AG04449 (cell line): ENCODE measurements at regions not wholly inside any gene's neighbourhood (a gene's known extent, or its start where the extent isn't known, plus 50 kb on each side); places are given as distances from the start of the nearest gene placed in this dataset.

Experiments used
- CTCF ChIA-PET: fragments of 350-600 bp; formaldehyde crosslinking; extraction: SDS; loops from one replicate; lab custom pipeline; 2021; ENCODE audit warnings: antibody characterized with exemption; lab: Yijun Ruan, JAX
- POLR2A ChIA-PET: fragments of 400-600, 350-600 bp; formaldehyde crosslinking; extraction: SDS; loops from one replicate; lab custom pipeline; 2020; ENCODE audit warnings: antibody characterized with exemption, inconsistent platforms; lab: Yijun Ruan, JAX
- DNase-seq: peaks from one replicate; pipeline ENCODE4 v3.0.0-alpha.2; 2010; ENCODE audit warnings: low read depth, low spot score
- H3K4me3 ChIP-seq: 2 replicates; pipeline ENCODE4 v1.5.1; 2011; ENCODE audit warnings: low read depth, mild to moderate bottlenecking, control low read depth, low read length
- TF ChIP-seq, protein P1 (sequence below): IDR thresholded peaks from one replicate; pipeline ENCODE4 v1.5.1; 2011; ENCODE audit warnings: mild to moderate bottlenecking, moderate library complexity, low read length, control low read depth, inconsistent platforms; ENCODE audit not compliant: insufficient read depth; ENCODE audit errors: missing control alignments

DNA sequence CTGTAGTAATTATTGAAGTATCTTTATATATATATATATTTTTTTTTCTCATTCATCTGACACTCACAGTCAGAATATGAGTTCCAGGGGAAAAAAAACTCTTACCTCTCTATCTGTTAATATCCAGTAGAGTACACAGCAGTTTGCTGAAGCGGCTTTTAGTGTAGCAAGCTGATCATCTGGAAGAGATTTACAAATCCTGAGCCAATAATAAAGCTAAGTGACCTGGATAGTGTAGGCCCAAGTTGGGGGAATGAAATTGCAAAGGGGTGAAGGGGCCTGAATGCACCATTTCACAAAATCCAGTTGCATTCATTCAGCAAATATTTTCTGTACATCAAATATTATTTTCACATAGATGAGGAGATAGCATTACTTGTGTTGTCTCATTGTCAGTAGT, 234.6 kb upstream of the FLRT2 start:
- ChIA-PET CTCF (no interaction called here), POLR2A (no interaction called here)
- TF ChIP-seq, protein P1, sequence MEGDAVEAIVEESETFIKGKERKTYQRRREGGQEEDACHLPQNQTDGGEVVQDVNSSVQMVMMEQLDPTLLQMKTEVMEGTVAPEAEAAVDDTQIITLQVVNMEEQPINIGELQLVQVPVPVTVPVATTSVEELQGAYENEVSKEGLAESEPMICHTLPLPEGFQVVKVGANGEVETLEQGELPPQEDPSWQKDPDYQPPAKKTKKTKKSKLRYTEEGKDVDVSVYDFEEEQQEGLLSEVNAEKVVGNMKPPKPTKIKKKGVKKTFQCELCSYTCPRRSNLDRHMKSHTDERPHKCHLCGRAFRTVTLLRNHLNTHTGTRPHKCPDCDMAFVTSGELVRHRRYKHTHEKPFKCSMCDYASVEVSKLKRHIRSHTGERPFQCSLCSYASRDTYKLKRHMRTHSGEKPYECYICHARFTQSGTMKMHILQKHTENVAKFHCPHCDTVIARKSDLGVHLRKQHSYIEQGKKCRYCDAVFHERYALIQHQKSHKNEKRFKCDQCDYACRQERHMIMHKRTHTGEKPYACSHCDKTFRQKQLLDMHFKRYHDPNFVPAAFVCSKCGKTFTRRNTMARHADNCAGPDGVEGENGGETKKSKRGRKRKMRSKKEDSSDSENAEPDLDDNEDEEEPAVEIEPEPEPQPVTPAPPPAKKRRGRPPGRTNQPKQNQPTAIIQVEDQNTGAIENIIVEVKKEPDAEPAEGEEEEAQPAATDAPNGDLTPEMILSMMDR: no peak
- no peak overlapping the region for H3K4me3 ChIP-seq
- DNase-seq: no peak

DNA sequence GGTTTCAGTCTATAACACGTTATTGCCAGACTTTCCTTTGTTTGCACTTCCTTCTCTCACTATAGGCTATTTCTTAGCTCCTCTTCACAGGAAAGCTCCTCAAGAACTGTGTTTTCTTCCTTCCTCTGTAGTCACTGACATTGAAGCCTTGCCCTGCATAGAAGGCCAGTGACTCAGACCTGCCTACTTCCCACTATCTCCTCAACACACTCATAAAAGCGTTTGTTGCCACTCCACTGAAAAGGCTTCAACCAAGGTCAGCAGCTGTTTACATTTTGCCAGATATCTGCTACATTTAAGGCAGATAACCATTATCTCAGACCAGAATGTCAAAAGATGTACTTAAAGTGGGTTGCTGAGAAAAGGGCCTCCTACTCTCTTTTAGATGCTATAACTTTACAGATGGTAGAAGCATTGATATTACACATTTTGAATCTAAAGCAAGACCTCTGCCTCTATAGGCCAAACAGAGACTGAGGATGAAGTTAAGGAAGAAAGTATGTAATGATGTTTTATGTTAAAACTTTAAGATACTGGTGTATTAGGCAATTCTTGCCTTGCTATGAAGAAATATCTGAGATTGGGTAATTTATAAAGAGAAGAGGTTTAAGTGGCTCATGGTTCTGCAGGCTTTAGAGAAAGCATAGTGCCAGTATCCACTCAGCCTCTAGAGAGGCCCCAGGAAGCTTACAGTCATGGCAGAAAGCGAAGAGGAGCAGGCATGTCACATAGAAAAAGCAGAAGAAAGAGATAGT, 233.3 kb upstream of the FLRT2 start:
- no peak overlapping the region for H3K4me3 ChIP-seq
- no peak for DNase-seq
- ChIA-PET POLR2A (no interaction called here), CTCF (no interaction called here)
- TF ChIP-seq, protein P1: no peak

DNA sequence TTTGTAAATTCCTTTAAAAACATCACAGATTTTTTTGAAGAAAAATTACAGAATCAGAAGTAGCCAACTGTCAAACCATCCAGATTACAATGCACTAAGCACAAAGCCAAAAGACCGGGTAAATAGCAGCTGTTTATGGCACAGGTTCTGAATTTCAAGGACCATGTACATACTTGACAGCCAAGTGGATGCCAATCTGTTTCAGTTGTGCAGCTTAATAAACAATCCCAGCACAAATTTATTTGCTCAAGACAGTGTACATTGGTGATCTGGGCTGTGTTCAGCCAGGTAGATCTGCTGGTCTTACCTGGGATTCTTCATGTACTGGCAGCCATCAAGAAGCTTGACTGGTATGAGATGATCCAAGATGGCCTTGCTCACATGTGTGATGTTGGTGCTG, 229.8 kb upstream of the FLRT2 start:
- ChIA-PET CTCF (interaction anchor here (0.6 to 0.7 kb wide), 2 partner anchors 228 kb away, joined by 3 read pairs; no protein-coding TSS in a partner anchor), POLR2A (no interaction called here)
- TF ChIP-seq, protein P1: no peak
- no peak overlapping the region for H3K4me3 ChIP-seq
- no peak for DNase-seq

DNA sequence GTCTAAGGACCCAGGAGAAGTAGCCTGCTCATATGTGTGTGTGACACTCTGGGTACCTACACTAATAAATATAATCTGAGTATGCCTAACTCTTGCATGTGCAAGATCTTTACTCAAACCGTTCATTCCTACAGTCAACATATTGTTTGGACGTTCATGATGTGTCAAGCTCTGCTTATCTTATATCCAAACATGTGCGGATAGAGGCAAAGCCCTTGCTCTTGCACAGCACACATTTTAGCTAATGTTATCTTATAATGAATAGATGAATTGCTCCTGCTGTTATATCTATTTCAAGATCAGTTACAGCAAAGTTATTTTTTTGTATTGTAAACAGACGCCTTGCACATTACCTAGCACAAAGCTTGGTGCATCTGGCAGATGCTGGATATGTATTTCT, 228.4 kb upstream of the FLRT2 start:
- CTCF ChIA-PET: interaction anchor here (1.6 kb wide), 1 partner anchor 15 kb away, joined by 3 read pairs; no protein-coding TSS in a partner anchor
- POLR2A ChIA-PET: no interaction called here
- no peak overlapping the region for H3K4me3 ChIP-seq

DNA sequence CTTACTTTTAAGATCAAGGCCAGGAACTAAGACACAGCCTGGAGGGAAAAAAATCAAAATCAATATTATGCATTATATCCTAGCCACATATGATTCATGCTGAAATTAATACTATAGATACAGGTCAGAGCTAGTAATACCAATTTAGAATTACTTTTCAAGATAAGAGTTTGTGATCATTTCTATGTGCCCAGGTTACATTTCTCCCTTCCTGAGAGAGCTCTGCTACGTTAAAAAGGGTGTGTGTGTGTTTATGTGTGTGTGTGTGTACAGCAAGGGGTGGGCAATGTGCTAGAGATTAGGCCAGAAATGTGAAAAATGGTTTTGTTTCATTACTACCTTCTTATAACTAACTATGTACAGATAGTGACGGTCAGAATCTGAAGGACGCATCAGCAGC, 223.9 kb upstream of the FLRT2 start:
- ChIA-PET POLR2A (no interaction called here), CTCF (no interaction called here)
- no peak overlapping the region for H3K4me3 ChIP-seq
- no peak for DNase-seq
- TF ChIP-seq, protein P1: no peak

More for the DNA sequence above, 228.4 kb upstream of the FLRT2 start:
- no peak for DNase-seq
- TF ChIP-seq, protein P1: no peak

DNA sequence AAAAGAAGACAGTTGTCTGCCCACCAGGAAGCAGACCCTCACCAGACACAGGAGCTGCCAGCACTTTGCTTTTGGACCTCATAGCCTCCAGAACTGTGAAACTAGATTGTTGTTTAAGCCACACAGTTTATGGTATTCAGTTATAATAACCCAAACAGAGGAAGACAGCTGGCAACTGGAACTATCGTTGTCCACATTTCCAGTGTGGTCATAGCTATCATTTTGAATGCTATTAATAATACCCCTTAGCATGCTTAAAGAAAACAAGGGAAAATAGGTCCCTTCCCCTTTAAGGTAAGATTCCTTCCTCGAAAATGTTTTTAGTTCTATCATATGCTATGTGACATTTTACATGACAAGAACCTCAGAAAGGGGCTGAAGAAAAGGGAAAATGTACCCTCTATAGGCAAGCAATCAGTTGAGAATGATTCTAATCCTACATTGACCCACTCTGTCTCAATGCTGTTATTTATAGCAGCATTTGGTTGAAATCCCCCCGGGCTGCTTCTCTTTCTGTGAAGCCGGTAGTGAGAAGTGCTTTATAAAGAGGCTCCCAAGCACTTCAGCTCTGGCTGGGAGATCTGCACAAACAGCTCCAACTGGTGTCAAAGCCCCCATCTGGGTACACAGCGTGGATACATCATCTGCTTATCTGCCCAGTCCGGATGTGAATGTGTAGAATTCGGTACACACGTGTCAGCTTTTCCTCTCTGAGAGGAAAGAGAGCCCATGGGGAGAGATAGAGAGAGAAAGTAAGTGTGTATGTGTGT, 221.2 kb upstream of the FLRT2 start:
- TF ChIP-seq, protein P1: no peak
- POLR2A ChIA-PET: no interaction called here
- H3K4me3 ChIP-seq: no peak overlapping the region
- no peak for DNase-seq
- CTCF ChIA-PET: no interaction called here
